Esophagus squamous epithelium (tissue), 5 donors: ENCODE measurements at regions not wholly inside any gene's neighbourhood (a gene's known extent, or its start where the extent isn't known, plus 50 kb on each side); places are given as distances from the start of the nearest gene placed in this dataset.

Experiments used
- DNase-seq: peaks from one replicate; lab custom pipeline; 2025; lab: John Stamatoyannopoulos, UW
- H3K27ac ChIP-seq, 4 donors: fragments of 200-600 bp; sonication (generic); one replicate each; pipeline ENCODE4 v1.5.1; 2016 to 2019; ENCODE audit warnings: mild to moderate bottlenecking in 1 of 4
- H3K27me3 ChIP-seq, 4 donors: fragments of 200-600 bp; sonication (generic); 1 replicate in 3 of 4; 2 replicates in 1 of 4; pipeline versions ENCODE4 v1.5.1 to v1.6.0; 2017 to 2021; ENCODE audit warnings: antibody characterized with exemption in 1 of 4
- H3K36me3 ChIP-seq, 3 donors: fragments of 200-600 bp; sonication (generic); one replicate each; pipeline ENCODE4 v1.5.1; 2016 to 2019
- H3K4me1 ChIP-seq, 3 donors: fragments of 200-600 bp; sonication (generic); one replicate each; pipeline ENCODE4 v1.5.1; 2017 to 2019
- H3K4me3 ChIP-seq, 4 donors: fragments of 200-600 bp; sonication (generic); 1 replicate in 3 of 4; 2 replicates in 1 of 4; pipeline ENCODE4 v1.5.1; 2016 to 2019; ENCODE audit warnings: mild to moderate bottlenecking in 2 of 4, moderate library complexity in 1 of 4
- H3K9me3 ChIP-seq, 3 donors: fragments of 200-600 bp; sonication (generic); one replicate each; pipeline ENCODE4 v1.5.1; 2016 to 2019
- POLR2A ChIP-seq, 4 donors: fragments of 450-650 bp; IDR thresholded peaks; one replicate each; pipeline ENCODE4 v1.6.1; 2017; ENCODE audit warnings: antibody characterized with exemption in 4 of 4, mild to moderate bottlenecking in 4 of 4, moderate library complexity in 3 of 4
- WGBS, 2 donors: methylation state at CpG; one replicate each; pipeline ENCODE4 v1.1.5; 2018; 5-methylcytosine and 5-hydroxymethylcytosine counted together
- intact Hi-C: fragments of 100-400 bp; cut with DNase I; formaldehyde crosslinking; loops from one replicate; pipeline ENCODE4 v1.15.0; 2022
- TF ChIP-seq, protein P1 (sequence below), 6 experiments: fragments of 450-650 bp in 4 of 6; fragments of 200-600 bp in 2 of 6; sonication (generic) in 2 of 6; IDR thresholded peaks; one replicate each; pipeline ENCODE4 v1.5.1; 2016 to 2019; ENCODE audit warnings: antibody characterized with exemption in 6 of 6, mild to moderate bottlenecking in 4 of 6, moderate library complexity in 4 of 6
- donor health status: DM: yes; HTN: yes; CAD: no.

DNA sequence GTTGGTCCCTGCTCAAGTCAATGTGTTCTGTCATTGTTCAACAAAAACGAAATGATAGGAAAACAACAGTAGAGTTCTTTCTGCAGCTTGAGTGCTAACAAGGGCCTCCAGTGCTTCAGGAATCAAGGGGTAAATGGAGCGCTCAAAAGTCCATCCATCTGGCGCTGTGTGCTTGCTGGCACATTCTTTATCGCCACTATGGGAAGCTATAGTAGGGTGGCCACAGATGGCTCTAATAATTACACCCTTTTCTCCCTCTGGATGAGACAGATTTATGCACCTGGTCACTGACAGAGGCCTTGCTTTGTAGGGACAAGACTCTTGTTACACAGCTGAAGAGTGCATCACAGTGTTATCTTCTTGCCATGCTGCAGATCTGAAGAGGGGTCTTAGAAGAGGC, 136.0 kb downstream of the GDAP2 start:
- no peaks in the 10 kb centered on the region for H3K27me3 ChIP-seq
- H3K27ac ChIP-seq: no peak overlapping the region
- no peak for DNase-seq
- no peaks in the 10 kb centered on the region for H3K36me3 ChIP-seq
- WGBS, 2 donors: 85% methylated on average over 4 of the region's 4 CpGs
- H3K9me3 ChIP-seq: no peaks in the 10 kb centered on the region
- TF ChIP-seq, protein P1, sequence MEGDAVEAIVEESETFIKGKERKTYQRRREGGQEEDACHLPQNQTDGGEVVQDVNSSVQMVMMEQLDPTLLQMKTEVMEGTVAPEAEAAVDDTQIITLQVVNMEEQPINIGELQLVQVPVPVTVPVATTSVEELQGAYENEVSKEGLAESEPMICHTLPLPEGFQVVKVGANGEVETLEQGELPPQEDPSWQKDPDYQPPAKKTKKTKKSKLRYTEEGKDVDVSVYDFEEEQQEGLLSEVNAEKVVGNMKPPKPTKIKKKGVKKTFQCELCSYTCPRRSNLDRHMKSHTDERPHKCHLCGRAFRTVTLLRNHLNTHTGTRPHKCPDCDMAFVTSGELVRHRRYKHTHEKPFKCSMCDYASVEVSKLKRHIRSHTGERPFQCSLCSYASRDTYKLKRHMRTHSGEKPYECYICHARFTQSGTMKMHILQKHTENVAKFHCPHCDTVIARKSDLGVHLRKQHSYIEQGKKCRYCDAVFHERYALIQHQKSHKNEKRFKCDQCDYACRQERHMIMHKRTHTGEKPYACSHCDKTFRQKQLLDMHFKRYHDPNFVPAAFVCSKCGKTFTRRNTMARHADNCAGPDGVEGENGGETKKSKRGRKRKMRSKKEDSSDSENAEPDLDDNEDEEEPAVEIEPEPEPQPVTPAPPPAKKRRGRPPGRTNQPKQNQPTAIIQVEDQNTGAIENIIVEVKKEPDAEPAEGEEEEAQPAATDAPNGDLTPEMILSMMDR (IDR thresholded peaks at IDR 0.05): no peak
- no peak for TF ChIP-seq POLR2A (IDR thresholded peaks at IDR 0.05)
- intact Hi-C loops: no loop called here
- no peaks in the 10 kb centered on the region for H3K4me1 ChIP-seq
- no peak overlapping the region for H3K4me3 ChIP-seq

DNA sequence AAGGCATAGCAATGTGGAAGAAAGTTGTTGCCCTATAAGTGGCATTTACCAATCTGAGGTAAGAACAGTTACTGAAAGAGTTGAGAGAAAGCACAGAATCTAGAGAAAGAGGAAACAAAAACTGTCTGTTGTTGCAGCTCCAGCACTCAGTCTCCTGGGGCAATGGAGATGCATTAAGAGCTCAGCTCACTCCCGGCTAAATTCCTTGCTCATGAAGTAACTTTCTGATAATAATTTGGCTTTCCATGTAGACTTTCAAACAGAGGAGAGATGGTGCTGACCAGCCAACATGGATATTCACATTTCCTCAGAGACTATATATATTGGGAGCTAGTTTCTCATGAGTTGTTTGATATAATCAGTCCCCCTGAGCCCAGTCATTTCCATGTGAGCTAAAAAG, 135.3 kb downstream of the GDAP2 start:
- Histone ChIP-seq H3K36me3 (no peaks in the 10 kb centered on the region), H3K27ac (no peak overlapping the region), H3K4me1 (no peaks in the 10 kb centered on the region), H3K9me3 (no peaks in the 10 kb centered on the region), H3K27me3 (no peaks in the 10 kb centered on the region), H3K4me3 (no peak overlapping the region)
- no peak for TF ChIP-seq POLR2A (IDR thresholded peaks at IDR 0.05)
- TF ChIP-seq, protein P1 (IDR thresholded peaks at IDR 0.05): no peak
- intact Hi-C loops: no loop called here
- WGBS, 2 donors: 60 to 75% methylated on average over 1 of the region's 1 CpG
- DNase-seq: no peak

DNA sequence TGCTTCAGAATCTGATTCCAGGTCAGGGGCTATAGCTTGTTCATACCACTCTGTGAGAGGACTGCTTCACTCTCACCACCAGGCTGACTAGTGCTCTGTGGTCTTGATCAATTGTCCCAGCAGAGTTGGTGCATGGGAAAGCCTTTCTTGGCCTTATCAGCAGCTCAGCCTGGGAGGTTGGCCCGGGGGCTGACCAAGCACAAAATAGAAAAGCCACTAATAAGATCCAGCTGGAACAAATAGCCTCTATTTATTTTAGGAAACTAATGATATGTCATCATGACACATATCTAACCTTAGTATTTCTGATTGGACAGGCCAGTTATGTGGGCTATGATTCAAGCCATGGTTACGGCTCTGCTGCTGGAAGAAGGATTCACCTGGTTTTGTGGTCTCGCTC, 134.2 kb downstream of the GDAP2 start:
- TF ChIP-seq, protein P1 (IDR thresholded peaks at IDR 0.05): no peak
- TF ChIP-seq POLR2A (IDR thresholded peaks at IDR 0.05): no peak
- H3K4me3 ChIP-seq: no peak overlapping the region
- no peak overlapping the region for H3K27ac ChIP-seq
- 43% methylated on average over 3 of the region's 3 CpGs for WGBS, 2 donors
- no peaks in the 10 kb centered on the region for H3K9me3 ChIP-seq
- no peaks in the 10 kb centered on the region for H3K36me3 ChIP-seq
- intact Hi-C loops: no loop called here
- no peak for DNase-seq
- no peaks in the 10 kb centered on the region for H3K4me1 ChIP-seq
- H3K27me3 ChIP-seq: no peaks in the 10 kb centered on the region

DNA sequence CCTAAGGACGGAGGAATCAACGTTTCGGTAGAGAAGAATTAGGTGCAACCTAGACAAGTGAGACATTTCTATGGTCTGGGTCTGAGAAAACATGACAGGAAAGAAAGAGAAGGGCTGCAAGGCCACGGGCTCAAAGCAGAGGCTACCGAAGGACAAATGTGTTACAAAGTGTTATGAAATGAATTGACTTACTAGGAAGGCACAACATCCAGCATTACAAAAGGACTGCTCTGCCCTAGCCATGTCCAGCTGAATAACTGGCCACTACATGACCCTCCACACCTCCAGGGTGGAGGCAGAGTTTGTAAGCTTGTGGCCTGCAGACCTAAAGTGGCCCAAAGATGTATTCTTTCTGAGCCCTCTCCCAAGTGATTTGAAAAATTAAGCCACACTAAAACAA, 133.6 kb downstream of the GDAP2 start:
- H3K9me3 ChIP-seq: no peaks in the 10 kb centered on the region
- no peak overlapping the region for H3K27ac ChIP-seq
- no peaks in the 10 kb centered on the region for H3K27me3 ChIP-seq
- WGBS, 2 donors: 73 to 84% methylated on average over 5 of the region's 5 CpGs
- H3K36me3 ChIP-seq: no peaks in the 10 kb centered on the region
- H3K4me1 ChIP-seq: no peaks in the 10 kb centered on the region
- H3K4me3 ChIP-seq: no peak overlapping the region
- TF ChIP-seq, protein P1 (IDR thresholded peaks at IDR 0.05): no peak
- TF ChIP-seq POLR2A (IDR thresholded peaks at IDR 0.05): no peak
- intact Hi-C loops: no loop called here
- no peak for DNase-seq

DNA sequence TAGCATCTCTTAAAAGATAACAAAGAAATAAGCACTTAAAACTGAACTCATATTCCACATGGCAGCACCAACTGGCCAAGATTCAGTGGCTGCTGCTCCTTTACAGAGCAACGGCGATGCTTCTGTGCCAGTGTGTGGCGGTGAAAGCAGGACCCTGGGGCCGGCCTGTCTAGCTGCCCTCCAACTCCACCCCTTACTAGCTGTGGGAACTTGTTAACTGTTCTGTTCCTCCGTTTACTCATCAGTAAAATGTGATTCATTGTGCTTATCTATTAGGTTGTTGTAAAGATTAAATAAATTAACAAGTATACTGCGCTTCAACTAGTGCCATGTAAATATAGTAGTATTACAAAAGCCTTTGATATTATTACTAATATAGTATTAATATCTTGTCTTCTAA, 133.2 kb downstream of the GDAP2 start:
- no peak for DNase-seq
- H3K4me1 ChIP-seq: no peaks in the 10 kb centered on the region
- TF ChIP-seq, protein P1 (IDR thresholded peaks at IDR 0.05): no peak
- TF ChIP-seq POLR2A (IDR thresholded peaks at IDR 0.05): no peak
- H3K27me3 ChIP-seq: no peaks in the 10 kb centered on the region
- intact Hi-C loops: no loop called here
- 64 to 70% methylated on average over 6 of the region's 6 CpGs for WGBS, 2 donors
- H3K9me3 ChIP-seq: no peaks in the 10 kb centered on the region
- H3K36me3 ChIP-seq: no peaks in the 10 kb centered on the region
- H3K27ac ChIP-seq: no peak overlapping the region
- H3K4me3 ChIP-seq: no peak overlapping the region
